Left ventricle myocardium inferior (tissue), 1 donor: ENCODE measurements at regions not wholly inside any gene's neighbourhood (a gene's known extent, or its start where the extent isn't known, plus 50 kb on each side); places are given as distances from the start of the nearest gene placed in this dataset.

Experiments
- DNase-seq: peaks from one replicate; pipeline ENCODE4 v3.0.0-alpha.2; 2020
- H3K27ac ChIP-seq: fragments of 200-600 bp; replicated peaks from 2 replicates; pipeline ENCODE4 v1.8.0; 2021
- H3K27me3 ChIP-seq: fragments of 200-600 bp; 2 replicates; pipeline ENCODE4 v1.8.0; 2021; ENCODE audit warnings: low read depth
- H3K36me3 ChIP-seq: fragments of 200-600 bp; 2 replicates; pipeline ENCODE4 v1.8.0; 2021
- H3K4me1 ChIP-seq: fragments of 200-600 bp; 2 replicates; pipeline ENCODE4 v1.8.0; 2021
- H3K4me3 ChIP-seq: fragments of 200-600 bp; 2 replicates; pipeline ENCODE4 v1.8.0; 2021; ENCODE audit warnings: mild to moderate bottlenecking, moderate library complexity
- H3K9me3 ChIP-seq: fragments of 200-600 bp; replicated peaks from 2 replicates; pipeline ENCODE4 v1.8.0; 2021
- intact Hi-C: fragments of 100-400 bp; cut with micrococcal nuclease; formaldehyde crosslinking; loops from one replicate; pipeline ENCODE4 v1.11.0; 2022
- TF ChIP-seq, protein P1 (sequence below): fragments of 200-600 bp; IDR thresholded peaks from 2 replicates; pipeline ENCODE4 v1.8.0; 2021; ENCODE audit warnings: antibody characterized with exemption, mild to moderate bottlenecking, borderline replicate concordance
- donor health status: DM: no; HTN: yes; CAD: no; lungs with severe emphysema.

DNA sequence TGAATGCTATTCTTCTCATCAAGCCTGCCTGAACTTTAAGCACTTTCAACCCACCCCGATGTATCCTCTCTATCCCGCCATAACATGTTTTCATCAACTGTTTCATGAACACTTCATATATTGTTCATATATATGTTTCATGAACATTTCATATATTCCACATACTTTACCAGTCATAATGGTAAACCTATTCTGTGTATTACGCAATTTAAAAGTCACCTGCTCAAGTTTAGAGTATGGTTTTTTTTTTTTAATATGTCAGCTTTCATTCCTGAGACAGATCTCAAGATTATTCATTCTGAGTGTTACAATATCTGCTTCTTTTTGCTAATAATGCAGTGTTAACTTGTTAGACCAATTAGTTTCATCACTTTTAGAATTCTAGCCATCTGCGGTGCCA, 140.7 kb downstream of the SIPA1L2 start:
- DNase-seq, result no peak
- Histone ChIP-seq H3K4me3 (no peak overlapping the region), H3K4me1 (peaks cover 25% of the 10 kb centered on the region), H3K36me3 (peaks cover 31% of the 10 kb centered on the region), H3K9me3 (no peaks in the 10 kb centered on the region), H3K27ac (no peak overlapping the region), H3K27me3 (no peaks in the 10 kb centered on the region)
- intact Hi-C loops, result loop anchor here (10.0 kb wide), 1 partner anchor 136 kb away; no protein-coding TSS in a partner anchor
- TF ChIP-seq, protein P1, sequence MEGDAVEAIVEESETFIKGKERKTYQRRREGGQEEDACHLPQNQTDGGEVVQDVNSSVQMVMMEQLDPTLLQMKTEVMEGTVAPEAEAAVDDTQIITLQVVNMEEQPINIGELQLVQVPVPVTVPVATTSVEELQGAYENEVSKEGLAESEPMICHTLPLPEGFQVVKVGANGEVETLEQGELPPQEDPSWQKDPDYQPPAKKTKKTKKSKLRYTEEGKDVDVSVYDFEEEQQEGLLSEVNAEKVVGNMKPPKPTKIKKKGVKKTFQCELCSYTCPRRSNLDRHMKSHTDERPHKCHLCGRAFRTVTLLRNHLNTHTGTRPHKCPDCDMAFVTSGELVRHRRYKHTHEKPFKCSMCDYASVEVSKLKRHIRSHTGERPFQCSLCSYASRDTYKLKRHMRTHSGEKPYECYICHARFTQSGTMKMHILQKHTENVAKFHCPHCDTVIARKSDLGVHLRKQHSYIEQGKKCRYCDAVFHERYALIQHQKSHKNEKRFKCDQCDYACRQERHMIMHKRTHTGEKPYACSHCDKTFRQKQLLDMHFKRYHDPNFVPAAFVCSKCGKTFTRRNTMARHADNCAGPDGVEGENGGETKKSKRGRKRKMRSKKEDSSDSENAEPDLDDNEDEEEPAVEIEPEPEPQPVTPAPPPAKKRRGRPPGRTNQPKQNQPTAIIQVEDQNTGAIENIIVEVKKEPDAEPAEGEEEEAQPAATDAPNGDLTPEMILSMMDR, result no peak

DNA sequence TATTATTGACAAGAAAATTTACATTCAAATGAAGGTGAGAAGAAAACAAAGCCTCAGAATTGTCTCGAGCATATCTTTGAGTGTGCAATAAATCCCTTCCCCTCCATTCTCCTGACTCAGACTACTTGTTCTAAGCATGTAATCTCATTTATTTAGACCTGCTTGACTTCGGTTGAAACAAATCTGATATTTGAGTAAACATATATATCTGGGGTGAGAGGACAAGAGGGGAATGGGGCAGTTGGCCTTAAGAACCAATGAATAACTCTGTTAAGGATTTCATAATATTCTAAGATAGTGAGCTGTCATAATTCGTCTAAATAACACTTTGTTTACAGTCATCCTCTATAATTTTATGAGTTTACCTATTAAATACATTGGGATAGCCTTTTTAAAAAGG, 142.7 kb downstream of the SIPA1L2 start:
- TF ChIP-seq, protein P1, result no peak
- peaks cover 35% of the 10 kb centered on the region for H3K36me3 ChIP-seq
- no peaks in the 10 kb centered on the region for H3K9me3 ChIP-seq
- no peaks in the 10 kb centered on the region for H3K27me3 ChIP-seq
- H3K4me1 ChIP-seq, result peaks cover 40% of the 10 kb centered on the region
- intact Hi-C loops, result loop anchor here (10.0 kb wide), 1 partner anchor 138 kb away; no protein-coding TSS in a partner anchor
- no peak for DNase-seq
- H3K4me3 ChIP-seq, result no peak overlapping the region
- peak overlapping the region; percentile 76 for H3K27ac ChIP-seq

DNA sequence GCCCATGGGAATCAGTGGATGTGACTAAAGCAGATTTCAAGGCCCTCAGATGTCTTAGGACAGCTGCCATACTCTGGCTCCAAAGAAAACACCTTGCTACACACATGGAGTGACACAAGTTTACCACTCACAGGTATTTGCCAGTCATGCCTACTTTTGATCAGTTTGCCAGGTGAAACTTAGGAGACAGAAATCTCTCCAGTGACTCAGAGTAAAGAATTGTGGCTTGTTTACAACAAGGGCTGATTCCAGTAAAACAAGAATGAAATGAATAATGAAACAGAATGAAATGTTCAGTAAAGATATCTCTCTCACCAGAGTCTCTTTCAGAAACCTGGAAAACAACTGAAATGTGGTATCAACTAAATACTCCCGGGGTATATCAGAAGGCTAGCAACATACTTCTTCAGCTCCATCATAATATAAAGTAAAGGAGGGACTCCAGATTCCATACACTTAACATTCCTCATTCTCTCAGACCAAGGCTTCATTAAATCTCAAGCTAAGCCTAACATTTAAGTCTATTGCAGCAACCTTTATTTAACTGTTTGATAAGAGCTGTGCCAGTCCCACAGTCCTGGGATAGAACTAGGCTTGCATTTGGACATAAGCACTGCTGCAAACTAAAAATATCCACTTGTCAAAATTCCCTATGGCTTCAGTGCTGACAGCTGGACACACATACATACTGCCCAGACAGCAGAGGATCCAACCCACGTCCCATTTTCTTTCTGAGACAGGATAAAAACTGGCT, 143.3 kb downstream of the SIPA1L2 start:
- intact Hi-C loops, result loop anchor here (10.0 kb wide), 1 partner anchor 138 kb away; no protein-coding TSS in a partner anchor
- Histone ChIP-seq H3K4me1 (peaks cover 40% of the 10 kb centered on the region), H3K9me3 (no peaks in the 10 kb centered on the region), H3K36me3 (peaks cover 36% of the 10 kb centered on the region), H3K27me3 (no peaks in the 10 kb centered on the region), H3K27ac (peak overlapping the region; percentile 76), H3K4me3 (no peak overlapping the region)
- TF ChIP-seq, protein P1, result no peak
- no peak for DNase-seq

DNA sequence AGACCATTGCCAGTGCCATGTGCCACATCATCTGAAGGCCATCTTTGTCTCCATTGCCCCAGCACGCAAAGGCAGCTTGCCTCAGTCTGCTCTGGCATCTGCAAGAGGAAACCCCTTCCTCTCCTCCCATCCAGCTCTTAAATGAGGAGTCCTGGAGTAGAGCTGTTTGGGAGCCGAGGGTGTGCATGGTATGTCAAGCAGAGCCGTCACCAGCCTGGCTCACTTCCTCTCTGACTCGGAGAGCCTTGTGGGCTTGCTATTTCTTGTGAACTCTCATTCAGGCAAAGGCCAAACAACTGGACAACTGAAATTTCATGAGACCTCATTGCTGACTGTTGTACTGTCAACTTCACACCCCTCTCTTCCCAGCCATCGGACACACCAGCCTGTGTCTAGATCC, 143.9 kb downstream of the SIPA1L2 start:
- intact Hi-C loops, result loop anchor here (10.0 kb wide), 1 partner anchor 139 kb away; no protein-coding TSS in a partner anchor
- Histone ChIP-seq H3K4me1 (peaks cover 40% of the 10 kb centered on the region), H3K4me3 (no peak overlapping the region), H3K27me3 (no peaks in the 10 kb centered on the region), H3K9me3 (no peaks in the 10 kb centered on the region), H3K36me3 (peaks cover 30% of the 10 kb centered on the region), H3K27ac (peak overlapping the region; percentile 76)
- TF ChIP-seq, protein P1, result no peak
- no peak for DNase-seq

DNA sequence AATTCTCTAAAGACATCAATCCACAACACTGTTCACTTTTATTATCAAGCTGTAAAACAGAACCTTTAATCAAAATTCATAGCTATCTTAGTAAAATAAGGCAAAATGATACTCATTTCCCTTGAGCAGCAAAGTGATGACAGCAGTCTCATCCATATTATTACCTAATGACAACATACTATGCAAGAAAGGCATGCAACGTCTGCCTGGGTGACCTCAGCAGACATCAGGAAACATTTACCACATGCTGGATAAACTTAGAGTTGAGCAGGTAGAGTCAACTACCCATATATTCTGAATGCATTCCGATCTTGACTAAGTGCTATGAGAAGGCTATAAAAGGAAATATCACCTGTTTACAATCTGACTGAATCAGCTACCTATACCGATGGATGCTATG, 145.1 kb downstream of the SIPA1L2 start:
- H3K4me3 ChIP-seq, result no peak overlapping the region
- intact Hi-C loops, result loop anchor here (10.0 kb wide), 1 partner anchor 140 kb away; no protein-coding TSS in a partner anchor
- no peak overlapping the region for H3K27ac ChIP-seq
- peaks cover 40% of the 10 kb centered on the region for H3K4me1 ChIP-seq
- DNase-seq, result no peak
- peaks cover 19% of the 10 kb centered on the region for H3K36me3 ChIP-seq
- TF ChIP-seq, protein P1, result no peak
- no peaks in the 10 kb centered on the region for H3K9me3 ChIP-seq
- no peaks in the 10 kb centered on the region for H3K27me3 ChIP-seq
